ENCODE measurements at regions not wholly inside any gene's neighbourhood (a gene's known extent, or its start where the extent isn't known, plus 50 kb on each side); places are given as distances from the start of the nearest gene placed in this dataset.

DNA sequence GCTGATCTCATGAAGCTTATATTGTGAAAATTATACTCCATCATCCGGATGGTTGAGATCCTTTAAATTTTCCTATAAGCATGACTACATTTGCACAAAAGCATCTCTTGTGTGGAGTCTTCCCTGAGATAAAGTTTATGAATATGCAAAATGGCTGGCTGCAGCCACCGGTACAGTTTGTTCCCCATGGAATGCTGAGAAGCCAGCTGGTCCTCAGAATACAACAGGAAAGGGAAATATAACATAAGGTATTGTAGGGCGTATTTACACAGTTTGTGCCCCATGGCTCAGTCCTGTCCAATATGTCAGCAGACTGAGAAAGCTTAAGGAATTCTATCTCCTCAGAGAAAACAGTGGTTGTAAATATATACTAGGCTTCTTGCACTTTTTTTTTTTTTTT is 468.6 kb downstream of the CNTN6 start:
- TF ChIP-seq CTCF (IDR thresholded peaks at IDR 0.05; ENCODE audit: low read depth, low read length) (no peak), MYC (IDR thresholded peaks at IDR 0.05; ENCODE audit: low read depth, low read length) (no peak)
